ENCODE measurements at regions not wholly inside any gene's neighbourhood (a gene's known extent, or its start where the extent isn't known, plus 50 kb on each side); places are given as distances from the start of the nearest gene placed in this dataset.

GRCh38 chr10:84784749-84785148, 456.4 kb downstream of the CCSER2 start:
- TF ChIP-seq CTCF (conservative IDR thresholded peaks at IDR 0.05) = no peak
- H3K36me3 Mint-ChIP-seq (ENCODE audit: insufficient read depth in 1 of 3, low read depth in 3 of 3) = peaks cover 0 to 4% (median 0%) of the 10 kb centered on the region in 3 experiments; a peak in 1 of 7 replicates
- Histone ChIP-seq H3K18ac (ENCODE audit: insufficient read length, low read depth, low read length) (no peak overlapping the region), H4K5ac (ENCODE audit: insufficient read length, low read depth, low read length) (no peak overlapping the region), H4K20me1 (ENCODE audit: control insufficient read depth, insufficient read depth, insufficient read length) (no peaks in the 10 kb centered on the region), H3K9me3 (ENCODE audit: control insufficient read depth, low read depth, low read length) (no peaks in the 10 kb centered on the region), H3K4me1 (ENCODE audit: insufficient read depth, low read length) (no peaks in the 10 kb centered on the region), H4K91ac (ENCODE audit: insufficient read length, low read depth, low read length) (no peak overlapping the region), H3T11ph (ENCODE audit: low read length) (no peak overlapping the region), H2BK15ac (ENCODE audit: low read depth, low read length) (no peak overlapping the region), H3K4ac (ENCODE audit: low read depth, low read length) (no peak overlapping the region), H3K27me3 (ENCODE audit: insufficient read depth, low read length) (no peaks in the 10 kb centered on the region), H2BK20ac (ENCODE audit: low read depth, low read length, poor library complexity, severe bottlenecking) (no peak overlapping the region), H3K79me2 (ENCODE audit: insufficient read depth, low read length) (no peaks in the 10 kb centered on the region), H4K8ac (replicated peaks; ENCODE audit: insufficient read length, low read depth, low read length) (no peak overlapping the region), H2AFZ (ENCODE audit: low read length) (no peak overlapping the region), H2BK5ac (ENCODE audit: insufficient read length, low read length) (no peak overlapping the region), H3K27ac (ENCODE audit: insufficient read length, low read depth, low read length) (no peak overlapping the region), H3K56ac (ENCODE audit: insufficient read length, low read depth, low read length) (no peak overlapping the region), H2AK5ac (ENCODE audit: insufficient read length, low read length) (no peak overlapping the region), H3K14ac (ENCODE audit: insufficient read depth, low read length) (no peak overlapping the region), H3K79me1 (ENCODE audit: insufficient read depth, low read depth, low read length, poor library complexity, severe bottlenecking) (no peaks in the 10 kb centered on the region), H3K4me2 (ENCODE audit: insufficient read depth, insufficient read length, low read length) (no peak overlapping the region), H3K9ac (ENCODE audit: extremely low read depth, insufficient read length, low read length) (no peak overlapping the region), H2BK12ac (ENCODE audit: insufficient read length, low read depth, low read length) (no peak overlapping the region), H3K23me2 (ENCODE audit: insufficient read length, low read depth, low read length, poor library complexity, severe bottlenecking) (no peaks in the 10 kb centered on the region), H3K23ac (ENCODE audit: insufficient read length, low read depth, low read length) (no peak overlapping the region), H2BK120ac (ENCODE audit: low read depth, low read length, poor library complexity, severe bottlenecking) (no peak overlapping the region)
- H3K4me3 Mint-ChIP-seq = no peak overlapping the region
- H3K4me1 Mint-ChIP-seq = peaks cover 4 to 5% of the 10 kb centered on the region in 2 experiments
- H3K27me3 Mint-ChIP-seq (ENCODE audit: low read depth) = no peaks in the 10 kb centered on the region
- no peaks in the 10 kb centered on the region for H3K9me3 Mint-ChIP-seq
- H3K27ac Mint-ChIP-seq = no peak overlapping the region; a peak in 1 of 7 replicates
- DNase-seq = no peak

Measured in H9 (cell line).